Nephron progenitor cell (in vitro differentiated cells): ENCODE measurements at regions not wholly inside any gene's neighbourhood (a gene's known extent, or its start where the extent isn't known, plus 50 kb on each side); places are given as distances from the start of the nearest gene placed in this dataset.

Experiments used
- DNase-seq: peaks from one replicate; pipeline ENCODE4 v3.0.0; 2021
- H3K27ac Mint-ChIP-seq: 2 replicates; pipeline ENCODE4 v1.8.0; 2021; ENCODE audit warnings: mild to moderate bottlenecking, moderate library complexity, mixed read lengths
- H3K27me3 Mint-ChIP-seq: 2 replicates; pipeline ENCODE4 v1.8.0; 2021; ENCODE audit warnings: mild to moderate bottlenecking, low read depth, mixed read lengths; ENCODE audit not compliant: poor library complexity
- H3K36me3 Mint-ChIP-seq: 2 replicates; pipeline ENCODE4 v1.8.0; 2021; ENCODE audit warnings: low read depth, mixed read lengths
- H3K4me1 Mint-ChIP-seq: 2 replicates; pipeline ENCODE4 v1.8.0; 2021; ENCODE audit warnings: mixed read lengths
- H3K4me3 Mint-ChIP-seq: 2 replicates; pipeline ENCODE4 v1.8.0; 2021; ENCODE audit warnings: mild to moderate bottlenecking, moderate library complexity, mixed read lengths
- H3K9me3 Mint-ChIP-seq: 2 replicates; pipeline ENCODE4 v1.8.0; 2021; ENCODE audit warnings: mild to moderate bottlenecking, moderate library complexity, mixed read lengths
- CTCF ChIP-seq: fragments of 200-600 bp; sonication (generic); IDR thresholded peaks from 2 replicates; pipeline ENCODE4 v1.5.0; 2021; ENCODE audit warnings: antibody characterized with exemption

DNA sequence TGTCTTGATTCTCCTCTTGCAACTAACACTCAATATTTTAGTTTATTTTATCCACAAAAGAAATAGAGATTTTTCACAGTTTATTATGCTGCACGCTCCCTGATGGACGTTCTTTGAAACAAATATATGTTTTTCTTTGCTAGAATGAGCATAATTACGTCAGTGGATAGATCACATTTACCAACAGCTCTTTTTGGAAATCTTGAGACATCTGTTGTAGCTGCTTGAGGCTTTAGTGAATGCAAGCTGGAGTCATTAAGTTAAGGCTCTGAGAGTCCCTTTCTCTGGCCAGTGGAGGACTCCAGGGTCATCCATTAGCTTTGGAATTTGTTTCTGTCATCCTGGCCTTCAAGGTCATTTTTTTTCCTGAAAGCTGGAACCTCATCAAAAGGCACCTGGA is 405.6 kb upstream of the TMEM132C start:
- H3K36me3 Mint-ChIP-seq = no peaks in the 10 kb centered on the region
- H3K4me1 Mint-ChIP-seq = peaks cover 9% of the 10 kb centered on the region
- no peak for DNase-seq
- TF ChIP-seq CTCF = no peak
- no peak overlapping the region for H3K4me3 Mint-ChIP-seq
- peaks cover 15% of the 10 kb centered on the region for H3K27me3 Mint-ChIP-seq
- H3K9me3 Mint-ChIP-seq = peaks cover 35% of the 10 kb centered on the region
- H3K27ac Mint-ChIP-seq = no peak overlapping the region

DNA sequence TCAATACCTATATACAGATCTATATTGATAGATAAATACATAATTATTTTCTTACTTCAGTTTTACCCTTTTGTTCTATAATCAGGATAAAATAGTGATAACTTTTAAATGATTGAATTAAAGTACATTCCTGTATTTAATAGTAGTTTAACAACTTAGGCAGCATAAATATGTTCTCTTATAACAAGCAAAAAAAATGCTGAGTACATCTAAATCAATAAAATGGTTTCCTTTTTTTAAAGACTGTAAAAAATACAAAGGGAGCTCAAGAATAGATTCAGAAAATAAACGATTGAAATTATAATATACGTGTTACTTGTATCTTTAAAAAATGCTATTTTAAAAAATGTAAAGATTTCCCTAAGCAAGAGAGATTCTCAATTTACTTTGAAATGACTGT is 393.7 kb upstream of the TMEM132C start:
- H3K27ac Mint-ChIP-seq = no peak overlapping the region
- DNase-seq = no peak
- no peaks in the 10 kb centered on the region for H3K4me1 Mint-ChIP-seq
- no peak overlapping the region for H3K4me3 Mint-ChIP-seq
- H3K27me3 Mint-ChIP-seq = peaks cover 4% of the 10 kb centered on the region
- TF ChIP-seq CTCF = no peak
- no peaks in the 10 kb centered on the region for H3K36me3 Mint-ChIP-seq
- H3K9me3 Mint-ChIP-seq = peaks cover 5% of the 10 kb centered on the region

DNA sequence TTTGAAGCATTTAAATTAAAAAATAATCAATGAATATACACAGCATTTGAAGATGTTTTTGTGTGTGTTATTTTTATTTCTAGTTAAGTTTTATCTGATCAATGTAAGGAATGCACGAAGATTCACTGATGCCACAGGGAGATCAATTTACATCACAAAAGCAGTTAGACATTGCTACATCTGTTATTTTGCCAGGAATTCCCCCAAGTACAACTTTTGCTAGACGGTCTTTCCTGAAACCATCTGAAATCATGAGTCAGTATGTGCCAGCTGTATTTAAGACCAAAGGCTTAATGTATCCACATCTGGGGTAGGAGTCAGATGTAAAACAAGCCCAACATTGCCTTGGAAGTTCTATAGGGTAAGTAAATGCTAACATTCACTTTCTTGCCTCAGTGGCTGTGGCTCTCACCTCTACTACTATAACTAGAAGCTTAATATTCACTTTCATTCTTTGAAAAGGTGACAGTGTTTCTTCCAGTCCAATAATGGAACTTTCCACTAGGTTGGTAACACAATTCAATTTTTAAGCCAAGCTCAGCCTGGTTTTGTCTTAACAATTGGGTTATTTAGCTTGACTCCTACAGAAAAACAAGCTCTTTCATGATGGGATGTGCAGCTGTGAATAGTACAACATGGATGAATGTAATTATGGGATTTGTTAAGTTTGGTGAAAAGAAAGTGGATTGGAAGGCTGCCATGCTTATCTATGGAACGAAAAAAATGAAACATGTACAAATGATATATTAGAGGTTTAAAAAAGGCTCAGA is 385.4 kb upstream of the TMEM132C start:
- H3K36me3 Mint-ChIP-seq = no peaks in the 10 kb centered on the region
- peaks cover 7% of the 10 kb centered on the region for H3K27me3 Mint-ChIP-seq
- DNase-seq = no peak
- no peak overlapping the region for H3K4me3 Mint-ChIP-seq
- no peak for TF ChIP-seq CTCF
- H3K4me1 Mint-ChIP-seq = no peaks in the 10 kb centered on the region
- no peak overlapping the region for H3K27ac Mint-ChIP-seq
- no peaks in the 10 kb centered on the region for H3K9me3 Mint-ChIP-seq

- H3K27ac Mint-ChIP-seq = no peak overlapping the region
- H3K27me3 Mint-ChIP-seq = peaks cover 7% of the 10 kb centered on the region
- no peak for DNase-seq
- H3K4me3 Mint-ChIP-seq = no peak overlapping the region
- no peaks in the 10 kb centered on the region for H3K9me3 Mint-ChIP-seq
- H3K4me1 Mint-ChIP-seq = no peaks in the 10 kb centered on the region
- H3K36me3 Mint-ChIP-seq = no peaks in the 10 kb centered on the region
- TF ChIP-seq CTCF = no peak
Measured at GRCh38 chr12:127883013-127883412, 384.0 kb upstream of the TMEM132C start.

DNA sequence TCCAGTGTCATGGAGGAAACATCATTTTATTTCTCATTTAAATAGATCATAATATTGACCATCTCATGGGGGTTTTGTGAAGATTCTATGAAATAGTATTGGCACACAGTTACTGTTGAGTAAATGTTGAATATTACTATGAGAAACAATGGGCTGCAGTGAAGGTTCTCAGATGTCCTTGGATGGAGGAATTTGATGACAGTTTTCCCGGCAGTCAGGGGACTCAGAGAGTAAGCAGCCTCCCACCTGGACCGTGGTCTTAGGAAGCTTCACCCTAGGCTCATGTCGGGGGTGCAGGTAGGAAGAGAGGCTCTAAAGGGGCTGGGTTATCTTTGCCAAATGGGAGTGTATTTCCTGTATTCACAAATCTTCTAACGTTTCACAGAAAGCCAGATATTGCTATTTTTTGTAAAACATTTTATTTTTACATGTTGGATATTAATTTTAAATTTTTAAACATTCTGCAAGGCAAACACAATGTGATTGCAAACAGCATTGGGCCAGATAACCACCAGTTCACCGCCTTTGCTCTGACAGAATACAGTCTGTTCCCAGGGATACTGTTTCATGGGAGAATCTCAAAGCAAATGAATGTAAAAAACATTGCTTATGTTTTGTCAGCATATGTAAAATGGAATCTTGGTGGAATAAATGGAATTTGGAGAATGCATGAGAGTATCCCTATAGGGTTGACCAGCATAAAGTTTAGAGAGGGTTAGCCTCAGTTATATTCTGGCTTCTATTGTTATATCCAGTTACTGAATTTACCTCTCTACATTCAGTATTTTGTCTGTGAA is 380.8 kb upstream of the TMEM132C start:
- no peaks in the 10 kb centered on the region for H3K36me3 Mint-ChIP-seq
- H3K27me3 Mint-ChIP-seq = peaks cover 4% of the 10 kb centered on the region
- H3K9me3 Mint-ChIP-seq = no peaks in the 10 kb centered on the region
- H3K27ac Mint-ChIP-seq = no peak overlapping the region
- H3K4me1 Mint-ChIP-seq = no peaks in the 10 kb centered on the region
- H3K4me3 Mint-ChIP-seq = no peak overlapping the region
- no peak for DNase-seq
- TF ChIP-seq CTCF = no peak
